SK-N-SH (cell line): ENCODE measurements at regions not wholly inside any gene's neighbourhood (a gene's known extent, or its start where the extent isn't known, plus 50 kb on each side); places are given as distances from the start of the nearest gene placed in this dataset.

Experiments used
- CTCF ChIA-PET: fragments of 300-600, 350-600 bp; formaldehyde crosslinking; extraction: SDS; loops from one replicate; lab custom pipeline; 2021; lab: Yijun Ruan, JAX
- POLR2A ChIA-PET: fragments of 350-600 bp; sonication (Branson Sonifier 250); formaldehyde crosslinking; extraction: SDS; loops from one replicate; lab custom pipeline; 2020; ENCODE audit warnings: antibody characterized with exemption, inconsistent platforms; lab: Yijun Ruan, JAX
- DNase-seq: peaks from one replicate; pipeline ENCODE4 v3.0.0; 2012
- H2AFZ ChIP-seq: fragments of 200-600 bp; sonication (generic); 2 replicates; pipeline ENCODE4 v1.8.1; 2016; ENCODE audit warnings: antibody characterized with exemption, mild to moderate bottlenecking, low read depth
- H3F3A ChIP-seq: fragments of 200-600 bp; sonication (generic); replicated peaks from 2 replicates; pipeline ENCODE3; 2016; ENCODE audit warnings: antibody characterized with exemption, mild to moderate bottlenecking; ENCODE audit not compliant: insufficient read depth
- H3K27ac ChIP-seq, 2 experiments: fragments of 200-500 bp in 1 of 2; fragments of 200-600 bp in 1 of 2; sonication (Bioruptor generic) in 1 of 2; sonication (generic), shearing (Covaris generic) in 1 of 2; 2 replicates each; pipeline versions ENCODE4 v1.5.1 to v1.6.1; 2014 to 2016; ENCODE audit warnings: low read depth in 2 of 2, inconsistent platforms in 1 of 2, low read length in 1 of 2, mild to moderate bottlenecking in 1 of 2, mixed read lengths in 1 of 2
- H3K27me3 ChIP-seq: fragments of 200-600 bp; sonication (generic), shearing (Covaris generic); 2 replicates; pipeline ENCODE4 v1.6.1; 2016; ENCODE audit warnings: mixed run types; ENCODE audit not compliant: insufficient read depth
- H3K36me3 ChIP-seq, 2 experiments: fragments of 200-500 bp in 1 of 2; fragments of 200-600 bp in 1 of 2; sonication (Bioruptor generic) in 1 of 2; sonication (generic) in 1 of 2; replicated peaks in 1 of 2; 2 replicates each; pipeline versions ENCODE3 to v1.5.1; 2014 to 2016; ENCODE audit warnings: low read length in 1 of 2, mild to moderate bottlenecking in 1 of 2; ENCODE audit not compliant: insufficient read depth in 2 of 2, control insufficient read depth in 1 of 2
- H3K4me1 ChIP-seq, 2 experiments: fragments of 200-500 bp in 1 of 2; fragments of 200-600 bp in 1 of 2; sonication (Bioruptor generic) in 1 of 2; sonication (generic), shearing (Covaris generic) in 1 of 2; 2 replicates each; pipeline versions ENCODE4 v1.5.1 to v1.6.1; 2014 to 2016; ENCODE audit warnings: low read depth in 1 of 2, low read length in 1 of 2, mixed run types in 1 of 2; ENCODE audit not compliant: insufficient read depth in 2 of 2, control insufficient read depth in 1 of 2
- H3K4me2 ChIP-seq: fragments of 200-600 bp; sonication (generic), shearing (Covaris generic); 2 replicates; pipeline ENCODE4 v1.6.1; 2017; ENCODE audit warnings: mixed run types
- H3K4me3 ChIP-seq, 2 experiments: fragments of 200-500 bp in 1 of 2; fragments of 200-600 bp in 1 of 2; sonication (Bioruptor generic) in 1 of 2; sonication (generic), shearing (Covaris generic) in 1 of 2; 2 replicates each; pipeline versions ENCODE4 v1.5.1 to v1.8.1; 2014 to 2016; ENCODE audit warnings: low read depth in 2 of 2, inconsistent platforms in 1 of 2, low read length in 1 of 2, mild to moderate bottlenecking in 1 of 2, mixed read lengths in 1 of 2, moderate library complexity in 1 of 2
- H3K79me2 ChIP-seq: fragments of 200-600 bp; sonication (generic); 2 replicates; pipeline ENCODE4 v1.8.1; 2017; ENCODE audit warnings: mild to moderate bottlenecking; ENCODE audit not compliant: insufficient read depth
- H3K9ac ChIP-seq: fragments of 200-600 bp; sonication (generic); 2 replicates; pipeline ENCODE4 v1.6.1; 2017; ENCODE audit warnings: mixed run types
- H3K9me2 ChIP-seq: fragments of 200-600 bp; sonication (generic); 2 replicates; pipeline ENCODE4 v1.6.1; 2017; ENCODE audit warnings: mixed run types
- H3K9me3 ChIP-seq: fragments of 200-600 bp; sonication (generic); 2 replicates; pipeline ENCODE4 v1.6.1; 2017; ENCODE audit warnings: mixed run types, mild to moderate bottlenecking, moderate library complexity
- H4K20me1 ChIP-seq: fragments of 200-600 bp; sonication (generic); 2 replicates; pipeline ENCODE4 v1.6.1; 2017; ENCODE audit warnings: mild to moderate bottlenecking, mixed run types; ENCODE audit not compliant: insufficient read depth
- CTCF ChIP-seq: fragments of 200-600 bp; sonication (generic); IDR thresholded peaks from 2 replicates; pipeline ENCODE4 v1.6.1; 2017; ENCODE audit warnings: antibody characterized with exemption, mild to moderate bottlenecking, moderate library complexity
- GABPA ChIP-seq: IDR thresholded peaks from 2 replicates; pipeline ENCODE4 v1.4.0; 2012; ENCODE audit warnings: low read depth, mild to moderate bottlenecking
- IRF3 ChIP-seq: fragments of 150-350 bp; IDR thresholded peaks from 2 replicates; pipeline ENCODE4 v1.6.1; 2016; ENCODE audit warnings: mild to moderate bottlenecking, low read depth, low read length
- NFIC ChIP-seq: IDR thresholded peaks from 2 replicates; pipeline ENCODE4 v1.4.0; 2012; ENCODE audit warnings: borderline replicate concordance
- PBX3 ChIP-seq: IDR thresholded peaks from 2 replicates; pipeline ENCODE4; 2012
- REST ChIP-seq: IDR thresholded peaks from 2 replicates; pipeline ENCODE4 v1.6.1; 2012; ENCODE audit warnings: mild to moderate bottlenecking, low read depth, low read length, moderate library complexity
- SMC3 ChIP-seq: IDR thresholded peaks from 2 replicates; pipeline ENCODE4 v1.6.1; 2012; ENCODE audit warnings: low read depth, low read length, improper control_type of control experiment
- TAF1 ChIP-seq: IDR thresholded peaks from 2 replicates; pipeline ENCODE4 v1.6.1; 2012; ENCODE audit warnings: low read depth, mild to moderate bottlenecking, low read length, moderate library complexity, borderline replicate concordance
- TEAD4 ChIP-seq: IDR thresholded peaks from 2 replicates; pipeline ENCODE4 v1.4.0; 2012; ENCODE audit warnings: mild to moderate bottlenecking, borderline replicate concordance; ENCODE audit not compliant: insufficient read depth
- ZBTB33 ChIP-seq: IDR thresholded peaks from 2 replicates; pipeline ENCODE4 v1.4.0; 2012; ENCODE audit warnings: low read depth, borderline replicate concordance
- WGBS: methylation state at CpG from one replicate; pipeline ENCODE4 v1.1.6; 2017; ENCODE audit warnings: low lambda C conversion rate; 5-methylcytosine and 5-hydroxymethylcytosine counted together

- H3K9me3 ChIP-seq = no peaks in the 10 kb centered on the region
- no peak for DNase-seq
- H3F3A ChIP-seq = peaks cover 27% of the 10 kb centered on the region
- no peak overlapping the region for H3K4me2 ChIP-seq
- no peak overlapping the region for H2AFZ ChIP-seq
- H3K4me3 ChIP-seq = no peak overlapping the region
- H4K20me1 ChIP-seq = no peaks in the 10 kb centered on the region
- H3K27me3 ChIP-seq = no peaks in the 10 kb centered on the region
- H3K9ac ChIP-seq = no peak overlapping the region
- no peak overlapping the region for H3K27ac ChIP-seq
- no peaks in the 10 kb centered on the region for H3K79me2 ChIP-seq
- POLR2A ChIA-PET = no interaction called here
- no peaks in the 10 kb centered on the region for H3K36me3 ChIP-seq
- H3K9me2 ChIP-seq = no peaks in the 10 kb centered on the region
- CTCF ChIA-PET = no interaction called here
- 78% methylated on average over 2 of the region's 2 CpGs for WGBS
- peaks cover 0 to 22% of the 10 kb centered on the region in 2 experiments for H3K4me1 ChIP-seq
- TF ChIP-seq IRF3 (no peak), TEAD4 (no peak), GABPA (no peak), PBX3 (no peak)
These were observed 526.7 kb upstream of the FZD8 start for GRCh38 chr10:36168777-36169176.

- 86% methylated on average over 4 of the region's 4 CpGs for WGBS
- no peak for TF ChIP-seq TAF1
- TF ChIP-seq NFIC = no peak
- TF ChIP-seq SMC3 = no peak
- TF ChIP-seq REST = no peak
- TF ChIP-seq TEAD4 = no peak
- TF ChIP-seq PBX3 = no peak
- no peak for TF ChIP-seq ZBTB33
- no peak for TF ChIP-seq IRF3
- no peak for TF ChIP-seq CTCF
These were observed 522.7 kb upstream of the FZD8 start for GRCh38 chr10:36164556-36165504.

More at GRCh38 chr10:36164556-36165504, 522.7 kb upstream of the FZD8 start:
- Histone ChIP-seq H3K9ac (no peak overlapping the region), H3K4me1 (no peaks in the 10 kb centered on the region), H3K27me3 (no peaks in the 10 kb centered on the region), H3K4me2 (no peak overlapping the region), H3F3A (no peaks in the 10 kb centered on the region), H4K20me1 (no peaks in the 10 kb centered on the region), H3K36me3 (no peaks in the 10 kb centered on the region), H3K9me3 (no peaks in the 10 kb centered on the region), H3K27ac (no peak overlapping the region), H3K9me2 (no peaks in the 10 kb centered on the region), H3K79me2 (no peaks in the 10 kb centered on the region), H2AFZ (no peak overlapping the region), H3K4me3 (no peak overlapping the region)
- ChIA-PET CTCF (no interaction called here), POLR2A (no interaction called here)
- DNase-seq = no peak
